Fibroblast of the aortic adventitia (primary cell): ENCODE measurements at regions not wholly inside any gene's neighbourhood (a gene's known extent, or its start where the extent isn't known, plus 50 kb on each side); places are given as distances from the start of the nearest gene placed in this dataset.

Experiments used
- DNase-seq: peaks from one replicate; pipeline ENCODE4 v3.0.0-alpha.2; 2010; ENCODE audit warnings: low read depth
- H3K4me3 ChIP-seq: 2 replicates; pipeline ENCODE4 v1.5.1; 2011; ENCODE audit warnings: low read depth, mild to moderate bottlenecking, control low read depth, low read length, moderate library complexity
- CTCF ChIP-seq: IDR thresholded peaks from 2 replicates; pipeline ENCODE4 v1.5.1; 2011; ENCODE audit warnings: mild to moderate bottlenecking, low read length, control low read depth, inconsistent platforms; ENCODE audit not compliant: insufficient read depth

GRCh38 chr1:118254491-118255425 is 69.7 kb upstream of the SPAG17 start:
- peak; percentile 4 for DNase-seq
- no peak for TF ChIP-seq CTCF
- H3K4me3 ChIP-seq = no peak overlapping the region

GRCh38 chr1:118254001-118254400 is 69.0 kb upstream of the SPAG17 start:
- H3K4me3 ChIP-seq = no peak overlapping the region
- no peak for DNase-seq
- TF ChIP-seq CTCF = no peak

- no peak for DNase-seq
- no peak for TF ChIP-seq CTCF
- H3K4me3 ChIP-seq = no peak overlapping the region
Observed at GRCh38 chr1:118253053-118253915, 68.3 kb upstream of the SPAG17 start.

DNA sequence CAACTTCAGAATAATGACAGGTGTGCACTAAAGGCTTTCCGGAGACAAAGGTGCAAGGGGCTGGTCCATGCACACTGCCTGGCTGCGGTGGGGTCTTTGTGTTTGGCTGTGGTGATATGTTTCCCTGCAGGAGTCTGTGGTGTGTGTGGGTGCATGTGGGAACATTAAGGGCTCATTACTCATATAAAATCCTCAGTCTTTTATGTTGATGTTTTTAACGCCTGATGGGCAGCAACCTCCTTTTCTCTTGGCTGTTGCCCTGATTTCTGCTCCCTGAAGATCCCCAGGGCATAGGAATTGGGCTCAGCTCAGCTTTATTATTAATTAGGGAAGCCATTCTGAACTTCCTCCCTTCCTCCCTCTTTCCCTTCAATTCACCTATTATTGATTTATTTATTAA is 67.6 kb upstream of the SPAG17 start:
- no peak for TF ChIP-seq CTCF
- no peak for DNase-seq
- H3K4me3 ChIP-seq = no peak overlapping the region

GRCh38 chr1:118250232-118250631 is 65.2 kb upstream of the SPAG17 start:
- no peak overlapping the region for H3K4me3 ChIP-seq
- no peak for DNase-seq
- TF ChIP-seq CTCF = no peak

DNA sequence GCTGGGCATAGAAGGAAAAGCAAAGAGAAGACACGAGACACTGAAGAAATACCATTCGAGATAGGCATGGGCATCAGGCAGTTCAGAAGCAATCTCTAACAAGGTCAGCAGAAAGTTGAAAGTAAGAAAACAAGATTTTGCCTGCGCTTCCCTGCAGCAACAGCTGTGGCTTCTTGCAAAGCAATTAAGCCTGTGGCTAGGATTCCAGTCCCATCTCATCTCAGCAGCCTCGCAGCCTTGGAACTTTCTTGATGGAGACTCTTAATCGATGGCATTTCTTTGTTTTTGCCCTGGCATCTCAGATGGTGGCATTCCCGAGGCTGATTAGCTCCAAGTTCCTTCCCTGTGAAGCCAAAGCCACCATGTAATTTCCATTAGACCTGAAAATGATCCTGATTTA is 64.6 kb upstream of the SPAG17 start:
- TF ChIP-seq CTCF = no peak
- DNase-seq = no peak
- H3K4me3 ChIP-seq = no peak overlapping the region
